OCI-M1 (cell line): ENCODE measurements at regions not wholly inside any gene's neighbourhood (a gene's known extent, or its start where the extent isn't known, plus 50 kb on each side); places are given as distances from the start of the nearest gene placed in this dataset.

Experiments used
- DNase-seq: peaks from one replicate; lab custom pipeline; 2025; lab: John Stamatoyannopoulos, UW

GRCh38 chr20:60638430-60639098 lies 613.5 kb upstream of the CDH4 start:
- DNase-seq, result no peak

GRCh38 chr20:60641879-60642447 lies 610.1 kb upstream of the CDH4 start:
- DNase-seq, result no peak

- no peak for DNase-seq
Observed at GRCh38 chr20:60642541-60642940, 609.5 kb upstream of the CDH4 start.

GRCh38 chr20:60648556-60648955 lies 603.5 kb upstream of the CDH4 start:
- no peak for DNase-seq

GRCh38 chr20:60649541-60649940 lies 602.5 kb upstream of the CDH4 start:
- DNase-seq, result no peak

GRCh38 chr20:60650087-60650486 lies 602.0 kb upstream of the CDH4 start:
- no peak for DNase-seq

- DNase-seq, result no peak
Observed at GRCh38 chr20:60652046-60652445, 600.0 kb upstream of the CDH4 start.

- no peak for DNase-seq
Observed at GRCh38 chr20:60652615-60653014, 599.4 kb upstream of the CDH4 start.

GRCh38 chr20:60653111-60653845 lies 598.8 kb upstream of the CDH4 start:
- no peak for DNase-seq

- no peak for DNase-seq
Observed at GRCh38 chr20:60658681-60659080, 593.4 kb upstream of the CDH4 start.

GRCh38 chr20:60659240-60659639 lies 592.8 kb upstream of the CDH4 start:
- DNase-seq, result no peak

- DNase-seq, result no peak
Observed at GRCh38 chr20:60662307-60662706, 589.8 kb upstream of the CDH4 start.

- DNase-seq, result no peak
Observed at GRCh38 chr20:60664106-60664505, 588.0 kb upstream of the CDH4 start.

GRCh38 chr20:60667641-60668040 lies 584.4 kb upstream of the CDH4 start:
- DNase-seq, result no peak

- no peak for DNase-seq
Observed at GRCh38 chr20:60669211-60669610, 582.9 kb upstream of the CDH4 start.

- no peak for DNase-seq
Observed at GRCh38 chr20:60676011-60676410, 576.0 kb upstream of the CDH4 start.

- no peak for DNase-seq
Observed at GRCh38 chr20:60677819-60678218, 574.2 kb upstream of the CDH4 start.

GRCh38 chr20:60680554-60680953 lies 571.5 kb upstream of the CDH4 start:
- DNase-seq, result no peak

- DNase-seq, result no peak
Observed at GRCh38 chr20:60687213-60687612, 564.8 kb upstream of the CDH4 start.

- no peak for DNase-seq
Observed at GRCh38 chr20:60690771-60691170, 561.3 kb upstream of the CDH4 start.

GRCh38 chr20:60691966-60692615 lies 560.0 kb upstream of the CDH4 start:
- DNase-seq, result no peak

GRCh38 chr20:60693496-60694133 lies 558.4 kb upstream of the CDH4 start:
- no peak for DNase-seq
